Muscle of back (tissue), 3 donors: ENCODE measurements at regions not wholly inside any gene's neighbourhood (a gene's known extent, or its start where the extent isn't known, plus 50 kb on each side); places are given as distances from the start of the nearest gene placed in this dataset.
A peak's percentile ranks its signal among the peaks of the same experiment; 100 is the strongest.

Source experiments
- DNase-seq, 3 donors: peaks; one replicate each; pipeline versions ENCODE4 v3.0.0 to v3.0.0-alpha.2; 2013

- no peak for DNase-seq
These were observed 221.2 kb upstream of the CD180 start for GRCh38 chr5:67417839-67418238.

- no peak for DNase-seq
These were observed 220.4 kb upstream of the CD180 start for GRCh38 chr5:67416986-67417385.

GRCh38 chr5:67416133-67416937 is 219.7 kb upstream of the CD180 start:
- no peak for DNase-seq

- no peak for DNase-seq
These were observed 218.1 kb upstream of the CD180 start for GRCh38 chr5:67414712-67415111.

GRCh38 chr5:67413721-67414120 is 217.1 kb upstream of the CD180 start:
- no peak for DNase-seq

- no peak for DNase-seq
These were observed 212.7 kb upstream of the CD180 start for GRCh38 chr5:67409126-67409777.

- DNase-seq: no peak
These were observed 211.4 kb upstream of the CD180 start for GRCh38 chr5:67407979-67408378.

- no peak for DNase-seq
These were observed 209.2 kb upstream of the CD180 start for GRCh38 chr5:67405755-67406154.

- DNase-seq: no peak
These were observed 208.4 kb upstream of the CD180 start for GRCh38 chr5:67405101-67405364.

GRCh38 chr5:67404256-67405100 is 207.9 kb upstream of the CD180 start:
- DNase-seq: no peak

GRCh38 chr5:67402526-67402925 is 205.9 kb upstream of the CD180 start:
- DNase-seq: no peak

- DNase-seq: peak in 1 of 3 donors; percentile 41
These were observed 204.6 kb upstream of the CD180 start for GRCh38 chr5:67401172-67401571.

GRCh38 chr5:67400752-67401151 is 204.2 kb upstream of the CD180 start:
- peak in 1 of 3 donors; percentile 35 for DNase-seq

GRCh38 chr5:67395790-67396418 is 199.3 kb upstream of the CD180 start:
- no peak for DNase-seq

- DNase-seq: no peak
These were observed 196.6 kb upstream of the CD180 start for GRCh38 chr5:67393211-67393610.

GRCh38 chr5:67390935-67391334 is 194.3 kb upstream of the CD180 start:
- no peak for DNase-seq

GRCh38 chr5:67383451-67383850 is 186.9 kb upstream of the CD180 start:
- no peak for DNase-seq

- DNase-seq: peak in 1 of 3 donors; percentile 32
These were observed 184.8 kb upstream of the CD180 start for GRCh38 chr5:67381236-67381880.

- DNase-seq: no peak
These were observed 183.8 kb upstream of the CD180 start for GRCh38 chr5:67380431-67380830.

GRCh38 chr5:67379753-67380152 is 183.2 kb upstream of the CD180 start:
- DNase-seq: no peak

- DNase-seq: no peak
These were observed 181.7 kb upstream of the CD180 start for GRCh38 chr5:67378256-67378655.

GRCh38 chr5:67377631-67378030 is 181.0 kb upstream of the CD180 start:
- DNase-seq: no peak
